ENCODE measurements at regions not wholly inside any gene's neighbourhood (a gene's known extent, or its start where the extent isn't known, plus 50 kb on each side); places are given as distances from the start of the nearest gene placed in this dataset.

- H3K9me3 ChIP-seq (replicated peaks; ENCODE audit: control insufficient read depth, insufficient read depth, low read length): no peaks in the 10 kb centered on the region
- no TSS peak for BruUV-seq (replicated peaks)
- no peak for DNase-seq (ENCODE audit: low read depth, low spot score)
- H3K36me3 ChIP-seq (ENCODE audit: control insufficient read depth in 2 of 2, extremely low read depth in 1 of 2, insufficient read depth in 2 of 2, low read length in 2 of 2): no peaks in the 10 kb centered on the region
- H3K9ac ChIP-seq (replicated peaks; ENCODE audit: extremely low read depth, insufficient read depth, low read length): no peak overlapping the region
- no peak overlapping the region for H3K27ac ChIP-seq (ENCODE audit: insufficient read depth, low read depth, low read length)
- no peaks in the 10 kb centered on the region for H4K20me1 ChIP-seq (replicated peaks; ENCODE audit: control insufficient read depth, extremely low read depth, insufficient read depth, low read length)
- H3K79me2 ChIP-seq (ENCODE audit: control insufficient read depth, insufficient read depth, low read length): no peaks in the 10 kb centered on the region
- H3K4me3 ChIP-seq (replicated peaks in 1 of 3; ENCODE audit: insufficient read depth in 1 of 3, low read depth in 1 of 3, low read length in 3 of 3): no peak overlapping the region
- no peaks in the 10 kb centered on the region for H3K4me1 ChIP-seq (ENCODE audit: control insufficient read depth, extremely low read depth, insufficient read depth, low read length)
- CTCF ChIA-PET: no interaction called here
- no peak overlapping the region for H2AFZ ChIP-seq (ENCODE audit: low read depth, low read length)
- dilution Hi-C loops (cut with MboI; ENCODE audit: extremely low pct_ligation_motif_present, low sequenced_read_pairs): no loop called here
- intact Hi-C loops (cut with micrococcal nuclease): no loop called here
- POLR2A ChIA-PET: no interaction called here
- no peak overlapping the region for H3K4me2 ChIP-seq (ENCODE audit: insufficient read depth, low read length)
- TF ChIP-seq FOS (IDR thresholded peaks at IDR 0.05; ENCODE audit: borderline replicate concordance, insufficient read depth, low read length) (no peak), MAX (IDR thresholded peaks at IDR 0.05; ENCODE audit: insufficient read depth, insufficient read length) (no peak), MYC (IDR thresholded peaks at IDR 0.05; ENCODE audit: low read depth, low read length) (no peak), EZH2 (IDR thresholded peaks at IDR 0.05; ENCODE audit: borderline replicate concordance, low read depth, low read length, severe bottlenecking) (no peak), JUN (IDR thresholded peaks at IDR 0.05; ENCODE audit: borderline replicate concordance, insufficient read depth, insufficient read length, low read depth) (no peak), POLR2A (IDR thresholded peaks at IDR 0.05; ENCODE audit: low read depth, low read length) (no peak), GATA2 (IDR thresholded peaks at IDR 0.05; ENCODE audit: insufficient read depth, insufficient read length, low read depth, low read length) (no peak), POLR2AphosphoS5 (IDR thresholded peaks at IDR 0.05; ENCODE audit: insufficient read depth, low read depth, low read length) (no peak)
- TF ChIP-seq, protein P1, sequence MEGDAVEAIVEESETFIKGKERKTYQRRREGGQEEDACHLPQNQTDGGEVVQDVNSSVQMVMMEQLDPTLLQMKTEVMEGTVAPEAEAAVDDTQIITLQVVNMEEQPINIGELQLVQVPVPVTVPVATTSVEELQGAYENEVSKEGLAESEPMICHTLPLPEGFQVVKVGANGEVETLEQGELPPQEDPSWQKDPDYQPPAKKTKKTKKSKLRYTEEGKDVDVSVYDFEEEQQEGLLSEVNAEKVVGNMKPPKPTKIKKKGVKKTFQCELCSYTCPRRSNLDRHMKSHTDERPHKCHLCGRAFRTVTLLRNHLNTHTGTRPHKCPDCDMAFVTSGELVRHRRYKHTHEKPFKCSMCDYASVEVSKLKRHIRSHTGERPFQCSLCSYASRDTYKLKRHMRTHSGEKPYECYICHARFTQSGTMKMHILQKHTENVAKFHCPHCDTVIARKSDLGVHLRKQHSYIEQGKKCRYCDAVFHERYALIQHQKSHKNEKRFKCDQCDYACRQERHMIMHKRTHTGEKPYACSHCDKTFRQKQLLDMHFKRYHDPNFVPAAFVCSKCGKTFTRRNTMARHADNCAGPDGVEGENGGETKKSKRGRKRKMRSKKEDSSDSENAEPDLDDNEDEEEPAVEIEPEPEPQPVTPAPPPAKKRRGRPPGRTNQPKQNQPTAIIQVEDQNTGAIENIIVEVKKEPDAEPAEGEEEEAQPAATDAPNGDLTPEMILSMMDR (IDR thresholded peaks at IDR 0.05; ENCODE audit: extremely low read depth in 1 of 2, insufficient read depth in 1 of 2, low read depth in 1 of 2, low read length in 2 of 2): no peak
- FAIRE-seq: no peak
- H3K9me1 ChIP-seq (replicated peaks; ENCODE audit: control insufficient read depth, extremely low read depth, insufficient read depth, low read length): no peaks in the 10 kb centered on the region
- no peaks in the 10 kb centered on the region for H3K27me3 ChIP-seq (ENCODE audit: control insufficient read depth in 2 of 2, insufficient read depth in 2 of 2, low read length in 2 of 2)
Observed at GRCh38 chr2:154978710-154979109, 280.2 kb downstream of the KCNJ3 start.
